Fibroblast of skin of abdomen (primary cell): ENCODE measurements at regions not wholly inside any gene's neighbourhood (a gene's known extent, or its start where the extent isn't known, plus 50 kb on each side); places are given as distances from the start of the nearest gene placed in this dataset.

Experiments
- DNase-seq: peaks from one replicate; pipeline ENCODE4 v3.0.0-alpha.2; 2013

GRCh38 chr3:195013411-195014361 is 257.3 kb downstream of the XXYLT1 start:
- no peak for DNase-seq

GRCh38 chr3:195015021-195015420 is 255.9 kb downstream of the XXYLT1 start:
- peak; percentile 20 for DNase-seq

GRCh38 chr3:195017151-195017550 is 253.8 kb downstream of the XXYLT1 start:
- no peak for DNase-seq
